Kidney epithelial cell (primary cell): ENCODE measurements at regions not wholly inside any gene's neighbourhood (a gene's known extent, or its start where the extent isn't known, plus 50 kb on each side); places are given as distances from the start of the nearest gene placed in this dataset.
A peak's percentile ranks its signal among the peaks of the same experiment; 100 is the strongest.

Experiments
- DNase-seq: peaks from one replicate; pipeline ENCODE4 v3.0.0-alpha.2; 2010; ENCODE audit warnings: low read depth
- H3K27me3 ChIP-seq: 2 replicates; pipeline ENCODE4 v1.6.0; 2011; ENCODE audit warnings: low read length; ENCODE audit not compliant: control insufficient read depth, insufficient read depth
- H3K36me3 ChIP-seq: 2 replicates; pipeline ENCODE4 v1.5.1; 2011; ENCODE audit warnings: low read length; ENCODE audit not compliant: control insufficient read depth, insufficient read depth
- H3K4me3 ChIP-seq: 2 replicates; pipeline ENCODE4 v1.5.1; 2011; ENCODE audit warnings: low read depth, mild to moderate bottlenecking, control low read depth, low read length
- TF ChIP-seq, protein P1 (sequence below): IDR thresholded peaks from 2 replicates; pipeline ENCODE4 v1.5.1; 2011; ENCODE audit warnings: mild to moderate bottlenecking, moderate library complexity, low read length, control low read depth, inconsistent platforms; ENCODE audit not compliant: insufficient read depth, poor library complexity, severe bottlenecking

DNA sequence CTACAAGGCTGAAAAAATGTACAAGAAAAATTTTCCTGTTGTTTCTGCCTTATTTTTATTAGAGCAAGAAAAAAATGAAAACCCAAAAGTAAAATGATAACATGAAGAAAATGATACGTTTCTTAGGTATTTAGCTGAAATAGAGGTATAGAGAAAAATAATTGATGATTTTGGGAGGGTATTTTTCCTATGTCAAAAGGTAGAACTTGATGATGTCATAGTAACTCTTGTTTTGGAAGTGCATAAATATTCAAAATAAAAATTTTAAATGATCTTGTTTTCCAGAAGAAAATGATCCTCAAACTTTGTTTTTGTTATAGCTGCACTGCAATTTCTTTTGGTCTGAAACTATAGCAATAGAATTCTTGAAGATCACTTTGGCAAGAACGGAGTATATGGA is 608.8 kb upstream of the BOD1L1 start:
- H3K4me3 ChIP-seq: no peak overlapping the region
- H3K27me3 ChIP-seq: no peaks in the 10 kb centered on the region
- H3K36me3 ChIP-seq: no peaks in the 10 kb centered on the region
- DNase-seq: no peak
- TF ChIP-seq, protein P1, sequence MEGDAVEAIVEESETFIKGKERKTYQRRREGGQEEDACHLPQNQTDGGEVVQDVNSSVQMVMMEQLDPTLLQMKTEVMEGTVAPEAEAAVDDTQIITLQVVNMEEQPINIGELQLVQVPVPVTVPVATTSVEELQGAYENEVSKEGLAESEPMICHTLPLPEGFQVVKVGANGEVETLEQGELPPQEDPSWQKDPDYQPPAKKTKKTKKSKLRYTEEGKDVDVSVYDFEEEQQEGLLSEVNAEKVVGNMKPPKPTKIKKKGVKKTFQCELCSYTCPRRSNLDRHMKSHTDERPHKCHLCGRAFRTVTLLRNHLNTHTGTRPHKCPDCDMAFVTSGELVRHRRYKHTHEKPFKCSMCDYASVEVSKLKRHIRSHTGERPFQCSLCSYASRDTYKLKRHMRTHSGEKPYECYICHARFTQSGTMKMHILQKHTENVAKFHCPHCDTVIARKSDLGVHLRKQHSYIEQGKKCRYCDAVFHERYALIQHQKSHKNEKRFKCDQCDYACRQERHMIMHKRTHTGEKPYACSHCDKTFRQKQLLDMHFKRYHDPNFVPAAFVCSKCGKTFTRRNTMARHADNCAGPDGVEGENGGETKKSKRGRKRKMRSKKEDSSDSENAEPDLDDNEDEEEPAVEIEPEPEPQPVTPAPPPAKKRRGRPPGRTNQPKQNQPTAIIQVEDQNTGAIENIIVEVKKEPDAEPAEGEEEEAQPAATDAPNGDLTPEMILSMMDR: no peak

DNA sequence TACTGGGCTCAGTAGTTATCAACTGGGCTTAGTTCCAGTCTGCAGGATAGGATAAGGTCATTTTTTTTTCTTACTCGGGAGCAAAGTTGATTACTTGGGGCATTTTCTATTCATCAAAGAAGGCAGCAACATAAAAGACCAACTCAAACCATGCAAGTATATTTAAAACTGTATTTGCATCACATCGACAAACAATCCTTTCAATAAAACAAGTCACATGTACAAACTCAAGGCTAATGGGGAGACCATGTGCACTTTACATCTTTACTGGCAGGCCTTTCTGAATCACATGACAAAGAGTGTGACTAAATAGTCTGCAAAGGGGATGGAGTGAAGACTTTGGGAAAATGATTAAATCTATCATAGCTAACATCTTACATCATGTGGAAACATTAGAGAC is 610.4 kb upstream of the BOD1L1 start:
- H3K4me3 ChIP-seq: no peak overlapping the region
- DNase-seq: no peak
- H3K36me3 ChIP-seq: no peaks in the 10 kb centered on the region
- TF ChIP-seq, protein P1: no peak
- H3K27me3 ChIP-seq: no peaks in the 10 kb centered on the region

DNA sequence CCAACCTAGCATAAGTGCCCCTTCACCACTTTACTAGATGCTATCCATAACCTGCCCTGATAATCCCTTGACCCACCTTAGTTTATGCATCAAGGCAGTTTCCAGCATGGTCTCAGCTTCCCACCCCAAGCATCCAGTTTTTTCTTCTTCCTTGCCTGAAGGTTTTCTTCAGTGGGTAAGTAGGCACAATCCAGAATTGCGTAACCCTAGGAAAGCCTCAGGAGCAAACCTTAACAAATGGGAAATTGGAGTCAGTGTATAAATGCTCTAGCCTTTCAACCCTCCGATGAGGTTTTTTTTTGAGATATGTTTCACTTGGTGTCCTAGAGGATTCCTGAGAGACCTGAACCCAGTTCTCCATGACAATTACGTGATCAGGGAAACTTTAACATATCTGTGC is 614.0 kb upstream of the BOD1L1 start:
- DNase-seq: no peak
- TF ChIP-seq, protein P1: no peak
- Histone ChIP-seq H3K27me3 (no peaks in the 10 kb centered on the region), H3K4me3 (no peak overlapping the region), H3K36me3 (no peaks in the 10 kb centered on the region)

DNA sequence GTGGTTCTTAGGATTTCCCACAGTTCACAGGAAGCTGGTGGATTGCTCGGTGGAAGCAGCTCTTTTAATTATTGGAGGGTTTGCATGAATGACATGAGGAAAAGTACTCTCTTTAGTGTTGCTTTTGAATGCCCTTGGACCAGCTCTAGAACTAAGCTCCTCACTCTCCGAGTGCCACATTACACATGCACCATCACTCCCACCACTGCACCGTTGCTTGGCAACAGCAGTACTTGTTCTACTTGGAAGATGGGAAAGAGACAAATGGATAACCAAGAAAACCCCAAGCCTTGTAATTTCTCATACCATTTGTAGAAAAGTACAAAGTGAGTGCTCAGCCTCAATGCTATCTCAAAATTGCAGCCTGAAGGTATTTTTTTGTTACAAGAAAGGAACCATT is 620.2 kb upstream of the BOD1L1 start:
- no peak for DNase-seq
- no peaks in the 10 kb centered on the region for H3K27me3 ChIP-seq
- TF ChIP-seq, protein P1: no peak

DNA sequence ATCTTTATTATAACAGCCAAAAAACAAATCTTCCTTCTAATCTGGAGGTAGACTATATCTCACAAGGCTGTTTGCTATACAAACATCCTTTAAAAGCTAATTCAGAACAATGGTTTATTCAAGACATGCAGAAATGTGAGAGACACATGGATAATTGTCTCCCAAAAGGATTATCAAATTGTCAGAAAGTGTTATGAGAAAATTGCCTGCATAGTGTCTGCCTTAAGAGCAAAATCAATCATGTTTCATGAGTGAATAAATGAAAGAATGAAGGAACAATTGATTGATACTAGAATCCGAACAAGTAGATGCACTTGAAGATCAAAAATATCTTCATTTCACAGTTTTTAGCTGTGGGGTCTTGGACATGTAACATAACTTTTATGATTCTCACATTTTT is 621.7 kb upstream of the BOD1L1 start:
- no peaks in the 10 kb centered on the region for H3K27me3 ChIP-seq
- no peaks in the 10 kb centered on the region for H3K36me3 ChIP-seq
- H3K4me3 ChIP-seq: no peak overlapping the region
- DNase-seq: no peak
- TF ChIP-seq, protein P1: no peak

More for the DNA sequence above, 620.2 kb upstream of the BOD1L1 start:
- Histone ChIP-seq H3K36me3 (no peaks in the 10 kb centered on the region), H3K4me3 (no peak overlapping the region)

DNA sequence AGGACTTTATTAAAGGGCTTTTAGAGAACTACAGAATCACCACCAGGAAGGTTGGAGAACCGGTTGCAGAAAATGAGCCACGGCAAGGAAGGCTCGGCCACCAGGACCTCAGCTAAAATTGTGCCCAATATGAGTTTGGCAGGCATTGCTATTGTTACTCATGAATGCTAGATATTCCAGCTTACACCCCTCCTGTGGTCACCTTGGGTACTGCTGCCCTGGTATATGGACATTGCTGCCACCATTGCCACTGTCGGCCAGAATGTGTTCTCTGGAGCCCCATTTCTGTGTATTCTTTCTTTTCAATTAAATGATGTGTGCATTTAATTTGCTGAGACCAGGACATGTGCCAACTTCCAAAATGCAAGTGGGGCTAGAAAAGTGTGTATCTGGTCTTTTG is 626.7 kb upstream of the BOD1L1 start:
- no peaks in the 10 kb centered on the region for H3K36me3 ChIP-seq
- TF ChIP-seq, protein P1: peak; percentile 59
- H3K27me3 ChIP-seq: no peaks in the 10 kb centered on the region
- no peak overlapping the region for H3K4me3 ChIP-seq
- no peak for DNase-seq
